ENCODE measurements at regions not wholly inside any gene's neighbourhood (a gene's known extent, or its start where the extent isn't known, plus 50 kb on each side); places are given as distances from the start of the nearest gene placed in this dataset.
"Not testable (repeated sequence)": the region's sequence is repeated elsewhere in the genome, so short reads cannot be mapped to it uniquely, and the experiment has no call there.

- no peak for DNase-seq (ENCODE audit: low read depth in 3 of 3)
These were observed 362.2 kb downstream of the SMARCA1 start for GRCh38 chrX:129161108-129161507.

- DNase-seq (ENCODE audit: low read depth in 3 of 3): no peak
These were observed 364.8 kb downstream of the SMARCA1 start for GRCh38 chrX:129158505-129158904.

GRCh38 chrX:129145840-129146272 lies 377.4 kb downstream of the SMARCA1 start:
- DNase-seq (ENCODE audit: low read depth in 3 of 3): no peak

GRCh38 chrX:129145385-129145784 lies 377.9 kb downstream of the SMARCA1 start:
- DNase-seq (ENCODE audit: low read depth in 3 of 3): no peak

- DNase-seq (ENCODE audit: low read depth in 3 of 3): no peak
These were observed 378.9 kb downstream of the SMARCA1 start for GRCh38 chrX:129144172-129145038.

- DNase-seq (ENCODE audit: low read depth in 3 of 3): no peak
These were observed 383.3 kb downstream of the SMARCA1 start for GRCh38 chrX:129139837-129140598.

GRCh38 chrX:129125122-129125914 lies 398.0 kb downstream of the SMARCA1 start:
- no peak for DNase-seq (ENCODE audit: low read depth in 3 of 3)

GRCh38 chrX:129123795-129124194 lies 399.5 kb downstream of the SMARCA1 start:
- DNase-seq (ENCODE audit: low read depth in 3 of 3): no peak

GRCh38 chrX:129116676-129117470 lies 406.4 kb downstream of the SMARCA1 start:
- DNase-seq (ENCODE audit: low read depth in 3 of 3): no peak

- DNase-seq (ENCODE audit: low read depth in 3 of 3): no peak
These were observed 407.4 kb downstream of the SMARCA1 start for GRCh38 chrX:129115935-129116334.

- peak in 1 of 3 donors; percentile 9 for DNase-seq (ENCODE audit: low read depth in 3 of 3)
These were observed 408.2 kb downstream of the SMARCA1 start for GRCh38 chrX:129115104-129115503.

GRCh38 chrX:129111081-129111798 lies 412.1 kb downstream of the SMARCA1 start:
- DNase-seq (ENCODE audit: low read depth in 3 of 3): no peak

GRCh38 chrX:129108936-129109335 lies 414.4 kb downstream of the SMARCA1 start:
- no peak for DNase-seq (ENCODE audit: low read depth in 3 of 3)

GRCh38 chrX:129099207-129099606 lies 424.1 kb downstream of the SMARCA1 start:
- DNase-seq (ENCODE audit: low read depth in 3 of 3): no peak

GRCh38 chrX:129097668-129098067 lies 425.6 kb downstream of the SMARCA1 start:
- no peak for DNase-seq (ENCODE audit: low read depth in 3 of 3)

- DNase-seq (ENCODE audit: low read depth in 3 of 3): no peak
These were observed 429.6 kb downstream of the SMARCA1 start for GRCh38 chrX:129093706-129094105.

GRCh38 chrX:129092757-129093156 lies 430.5 kb downstream of the SMARCA1 start:
- no peak for DNase-seq (ENCODE audit: low read depth in 3 of 3)

- no peak for DNase-seq (ENCODE audit: low read depth in 3 of 3)
These were observed 431.0 kb downstream of the SMARCA1 start for GRCh38 chrX:129092242-129092641.

GRCh38 chrX:129091097-129091496 lies 432.2 kb downstream of the SMARCA1 start:
- DNase-seq (ENCODE audit: low read depth in 3 of 3): no peak

- DNase-seq (ENCODE audit: low read depth in 3 of 3): no peak
These were observed 436.5 kb downstream of the SMARCA1 start for GRCh38 chrX:129086802-129087201.

GRCh38 chrX:129084291-129084690 lies 439.0 kb downstream of the SMARCA1 start:
- DNase-seq (ENCODE audit: low read depth in 3 of 3): not testable (repeated sequence)

Data from stimulated activated CD4-positive, alpha-beta T cell treated with anti-CD3 and anti-CD28 coated beads, TNF-alpha, amount 100 ng/mL, for 48 hours (primary cell).